ENCODE measurements at regions not wholly inside any gene's neighbourhood (a gene's known extent, or its start where the extent isn't known, plus 50 kb on each side); places are given as distances from the start of the nearest gene placed in this dataset.

DNA sequence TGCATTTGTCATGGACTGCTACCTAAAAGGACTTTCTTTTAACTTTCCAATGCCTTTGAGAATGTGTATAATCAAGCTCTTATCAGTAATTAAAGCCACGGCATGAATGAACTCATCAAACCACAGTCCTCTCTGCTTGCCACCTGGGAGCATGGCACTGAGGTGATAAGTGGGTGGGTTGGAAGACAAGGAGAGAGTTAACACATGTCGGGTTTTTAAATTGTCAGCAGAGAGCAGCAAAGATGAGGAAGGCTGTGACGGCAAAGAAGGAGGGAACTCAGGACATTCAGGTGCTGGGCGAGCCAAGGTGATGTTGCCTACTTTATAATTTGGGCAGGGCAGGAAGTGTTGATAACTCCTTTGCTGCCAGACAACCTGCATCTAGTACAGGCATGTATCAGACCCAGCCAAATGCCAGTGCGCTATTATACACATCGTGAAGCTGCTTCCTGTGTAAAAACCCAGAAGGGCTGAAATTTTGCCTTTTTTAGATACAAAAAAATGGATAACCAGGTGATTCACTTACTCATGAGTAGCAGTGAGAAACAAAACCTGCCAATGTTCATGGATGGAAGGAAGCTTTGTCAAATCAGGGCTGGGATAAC, 269.1 kb downstream of the KIF4B start:
- no peak for DNase-seq (ENCODE audit: insufficient read length, low spot score)
- FAIRE-seq = no peak

- DNase-seq (ENCODE audit: insufficient read length, low spot score) = no peak
Measured at GRCh38 chr5:155285706-155286105, 272.2 kb downstream of the KIF4B start.

DNA sequence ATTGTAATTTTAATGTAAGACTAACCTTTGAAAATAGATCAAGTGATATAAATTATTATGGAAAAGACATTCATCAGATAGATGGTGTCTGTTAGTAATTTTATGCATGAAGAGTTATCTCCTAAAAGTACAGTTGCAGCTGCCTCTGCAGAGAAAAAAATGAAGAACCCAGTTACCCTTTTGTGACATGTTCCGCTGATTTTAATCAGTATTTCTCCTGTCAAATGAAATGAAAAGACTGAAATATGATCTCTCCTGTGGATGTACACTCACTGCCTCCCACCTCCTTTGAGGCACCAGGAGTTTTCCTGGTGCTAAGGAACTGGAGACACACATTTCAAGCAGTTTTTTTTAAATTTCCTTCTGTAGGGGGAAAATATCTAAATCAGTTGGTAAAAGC, 277.4 kb downstream of the KIF4B start:
- FAIRE-seq (no peak), DNase-seq (ENCODE audit: insufficient read length, low spot score) (no peak)

More at GRCh38 chr5:155285706-155286105, 272.2 kb downstream of the KIF4B start:
- no peak for FAIRE-seq

DNA sequence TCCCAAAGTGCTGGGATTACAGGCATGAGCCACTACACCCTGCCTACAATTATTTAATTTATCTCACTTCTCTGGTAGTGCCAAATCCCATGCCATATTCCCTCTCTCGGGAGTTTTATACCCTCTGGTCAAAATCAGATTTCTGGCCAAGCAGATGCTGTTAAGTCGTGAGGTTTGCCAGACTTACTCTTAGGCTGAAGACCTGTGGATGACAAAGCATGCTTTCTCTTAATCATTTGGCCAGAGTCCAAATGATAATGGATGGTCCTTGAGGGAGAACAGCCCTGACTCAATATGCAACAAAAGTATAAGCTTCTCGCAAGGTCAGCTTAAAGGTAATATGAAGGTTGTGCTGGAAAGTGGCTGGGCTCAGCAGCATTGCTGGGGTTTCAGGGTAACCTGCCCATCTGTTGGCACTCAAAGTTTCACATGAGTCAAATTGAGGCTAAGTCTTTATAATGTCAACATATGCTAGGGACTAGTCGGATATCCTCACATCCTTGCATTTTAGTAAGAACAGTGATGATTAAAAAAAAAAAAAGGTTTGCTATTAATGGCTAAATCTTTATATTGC, 280.1 kb downstream of the KIF4B start:
- DNase-seq (ENCODE audit: insufficient read length, low spot score) (no peak), FAIRE-seq (no peak)

DNA sequence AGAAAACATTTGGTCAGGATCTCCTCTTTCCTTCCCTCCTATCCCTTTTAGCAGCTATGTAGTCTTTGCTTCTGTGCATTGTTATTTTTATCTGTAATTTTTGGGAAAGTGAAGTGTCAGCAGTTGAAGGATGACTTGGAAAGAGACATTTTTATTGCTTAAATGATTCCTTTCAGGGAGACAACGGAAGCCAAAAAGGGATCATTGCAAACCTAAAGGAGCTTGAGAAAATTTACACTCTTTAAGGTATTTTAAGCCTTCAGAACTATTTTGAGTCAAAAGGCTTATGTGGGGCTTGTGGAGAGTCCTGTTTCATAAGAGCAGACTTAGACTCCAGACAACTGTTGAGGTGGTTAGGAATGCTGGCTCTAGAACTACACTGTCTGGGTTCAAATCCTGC, 281.6 kb downstream of the KIF4B start:
- FAIRE-seq (no peak), DNase-seq (ENCODE audit: insufficient read length, low spot score) (no peak)

- DNase-seq (ENCODE audit: insufficient read length, low spot score) (no peak), FAIRE-seq (no peak)
Measured at GRCh38 chr5:155299386-155300005, 285.9 kb downstream of the KIF4B start.

GRCh38 chr5:155303120-155303519, 289.6 kb downstream of the KIF4B start:
- DNase-seq (ENCODE audit: insufficient read length, low spot score) (no peak), FAIRE-seq (no peak)

GRCh38 chr5:155307229-155307628, 293.7 kb downstream of the KIF4B start:
- FAIRE-seq = no peak
- no peak for DNase-seq (ENCODE audit: insufficient read length, low spot score)

GRCh38 chr5:155308289-155308688, 294.7 kb downstream of the KIF4B start:
- no peak for DNase-seq (ENCODE audit: insufficient read length, low spot score)
- no peak for FAIRE-seq

GRCh38 chr5:155309021-155309746, 295.6 kb downstream of the KIF4B start:
- no peak for FAIRE-seq
- DNase-seq (ENCODE audit: insufficient read length, low spot score) = no peak

- FAIRE-seq (no peak), DNase-seq (ENCODE audit: insufficient read length, low spot score) (no peak)
Measured at GRCh38 chr5:155311721-155312120, 298.2 kb downstream of the KIF4B start.

DNA sequence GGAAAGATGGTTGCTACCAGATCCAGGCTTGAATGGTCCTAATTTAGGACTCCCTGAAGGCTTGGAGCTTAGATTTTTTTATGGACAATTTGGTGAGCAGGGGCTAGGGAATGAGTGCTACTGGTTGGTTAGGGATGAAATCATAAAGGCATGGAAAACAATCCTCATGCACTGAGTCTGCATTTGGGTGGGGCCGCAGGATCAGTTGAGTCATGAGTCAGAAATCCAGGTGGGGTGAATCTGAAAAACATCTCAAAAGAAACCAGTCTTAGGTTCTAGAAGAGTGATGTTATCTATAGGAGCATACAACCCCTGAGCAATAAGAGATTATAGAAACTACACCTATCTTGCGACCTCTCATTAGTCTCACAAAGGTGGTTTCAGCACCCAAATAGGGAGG, 300.0 kb downstream of the KIF4B start:
- FAIRE-seq (no peak), DNase-seq (ENCODE audit: insufficient read length, low spot score) (no peak)

GRCh38 chr5:155316070-155316714, 302.6 kb downstream of the KIF4B start:
- FAIRE-seq = no peak
- DNase-seq (ENCODE audit: insufficient read length, low spot score) = no peak

DNA sequence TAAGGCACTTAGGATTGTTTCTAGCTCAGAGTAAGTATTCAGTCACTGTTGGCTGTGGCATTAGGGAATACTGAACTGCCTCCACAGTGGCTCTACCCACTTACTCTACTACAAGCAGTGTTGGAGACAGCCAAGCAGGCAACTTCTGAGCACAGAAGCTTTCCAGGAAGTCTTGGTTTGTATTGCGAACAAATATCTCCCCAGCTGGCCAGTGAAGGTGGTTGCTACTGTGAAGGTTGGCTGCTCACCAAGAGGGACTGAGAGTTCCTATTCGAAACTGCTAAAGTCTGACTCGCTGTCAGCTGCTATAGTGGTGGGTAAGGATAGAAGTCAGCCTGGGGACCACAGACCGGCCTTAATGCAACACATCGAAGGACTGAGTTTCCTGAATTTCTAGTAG, 319.1 kb downstream of the KIF4B start:
- no peak for DNase-seq (ENCODE audit: insufficient read length, low spot score)
- FAIRE-seq = no peak

DNA sequence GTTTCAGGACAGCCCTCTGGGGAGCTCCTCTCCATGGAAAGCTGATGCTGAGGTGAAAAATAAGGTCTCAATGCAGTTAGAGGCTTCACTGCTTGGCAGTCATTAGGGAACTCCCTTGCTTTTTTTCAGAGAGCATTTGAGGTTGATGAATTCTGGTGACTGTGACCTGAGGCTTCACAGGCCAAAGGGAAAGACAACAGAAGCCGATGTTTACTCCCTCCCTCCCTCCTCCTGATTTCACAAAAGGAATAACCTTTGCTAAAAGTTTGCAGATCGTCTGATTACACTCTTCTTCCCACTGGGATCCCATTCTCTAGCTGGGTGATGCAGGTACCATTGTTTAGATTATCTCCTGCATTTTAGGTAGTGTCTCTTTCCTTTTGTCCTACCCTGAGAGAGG, 329.4 kb downstream of the KIF4B start:
- FAIRE-seq (no peak), DNase-seq (ENCODE audit: insufficient read length, low spot score) (no peak)

DNA sequence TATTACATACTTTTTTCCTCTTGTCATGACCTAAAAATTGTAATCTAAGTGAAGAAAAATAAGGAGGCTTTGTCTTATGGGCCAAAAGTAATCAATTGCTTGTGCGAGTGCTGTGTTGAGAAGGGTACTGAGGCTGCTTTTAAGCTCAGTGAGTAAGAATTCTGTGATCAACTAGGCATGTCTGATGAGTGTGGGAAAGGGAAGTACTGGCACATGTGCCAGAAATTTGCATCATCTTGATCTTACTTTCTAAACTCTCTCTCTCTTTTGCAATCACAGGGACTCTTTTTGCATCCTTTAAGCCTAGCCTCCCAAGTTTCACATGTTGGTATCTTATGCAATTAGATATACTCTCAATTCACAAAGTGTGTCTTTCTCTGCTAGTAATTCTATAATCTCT, 329.9 kb downstream of the KIF4B start:
- DNase-seq (ENCODE audit: insufficient read length, low spot score) (no peak), FAIRE-seq (no peak)

DNA sequence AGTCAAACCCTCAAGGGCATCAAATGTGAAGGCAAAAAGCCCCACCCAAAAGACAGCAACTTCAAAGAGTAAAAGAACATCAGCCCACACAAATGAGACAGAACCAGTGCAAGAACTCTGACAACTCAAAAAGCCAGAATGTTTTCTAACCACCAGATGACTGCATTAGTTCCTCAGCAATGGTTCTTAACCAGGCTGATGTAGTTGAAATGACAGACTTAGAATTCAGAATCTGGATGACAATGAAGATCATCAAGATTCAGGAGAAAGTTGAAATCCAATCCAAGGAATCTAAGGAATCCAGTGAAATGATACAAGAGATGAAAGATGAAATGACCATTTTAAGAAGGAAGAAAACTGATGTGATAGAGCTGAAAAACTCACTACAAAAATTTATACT, 339.7 kb downstream of the KIF4B start:
- DNase-seq (ENCODE audit: insufficient read length, low spot score) = no peak
- no peak for FAIRE-seq

- FAIRE-seq = no peak
- no peak for DNase-seq (ENCODE audit: insufficient read length, low spot score)
Measured at GRCh38 chr5:155366096-155366495, 352.5 kb downstream of the KIF4B start.

GRCh38 chr5:155367841-155368240, 354.3 kb downstream of the KIF4B start:
- FAIRE-seq = no peak
- no peak for DNase-seq (ENCODE audit: insufficient read length, low spot score)

DNA sequence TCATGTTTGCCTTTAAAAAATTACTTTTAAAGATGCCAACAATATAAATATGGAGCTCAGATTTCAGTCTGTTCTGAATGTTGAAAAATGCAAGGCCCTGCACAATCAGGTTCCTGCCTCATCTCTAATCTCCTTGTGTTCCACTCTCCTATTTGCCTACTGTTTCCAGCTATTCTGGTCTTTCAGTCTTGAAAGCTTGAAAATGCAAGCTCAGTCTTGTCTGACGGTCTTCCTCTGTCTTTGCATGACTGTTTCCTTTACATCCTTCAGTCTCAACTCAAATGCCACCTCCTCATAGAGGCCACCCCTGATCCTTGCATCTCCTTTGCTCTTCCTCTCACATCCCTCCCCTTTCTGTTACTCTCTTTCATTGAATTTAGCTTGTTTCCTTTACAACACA, 354.9 kb downstream of the KIF4B start:
- FAIRE-seq (no peak), DNase-seq (ENCODE audit: insufficient read length, low spot score) (no peak)

DNA sequence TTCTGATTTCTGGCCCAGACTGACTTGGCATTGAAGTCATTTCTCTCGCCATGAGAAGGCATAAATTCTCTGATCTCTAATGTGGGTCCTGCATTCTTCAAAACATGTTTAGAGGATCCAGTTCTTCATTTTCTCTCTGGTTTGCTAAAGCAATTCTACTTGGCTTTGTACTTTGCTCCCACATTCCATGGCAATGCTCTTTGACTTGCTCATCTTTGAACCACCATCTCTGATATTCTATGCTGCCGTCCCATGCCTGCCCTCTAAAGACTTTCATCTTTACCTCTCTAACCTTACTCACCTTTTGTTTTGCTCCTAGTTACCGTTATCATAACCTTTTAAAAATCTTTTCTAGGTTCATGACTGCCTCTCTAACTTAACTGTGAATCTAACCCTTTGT, 366.9 kb downstream of the KIF4B start:
- no peak for FAIRE-seq
- no peak for DNase-seq (ENCODE audit: insufficient read length, low spot score)

Data from GM19239 (cell line).